Neural cell (in vitro differentiated cells): ENCODE measurements at regions not wholly inside any gene's neighbourhood (a gene's known extent, or its start where the extent isn't known, plus 50 kb on each side); places are given as distances from the start of the nearest gene placed in this dataset.

ENCODE experiments used
- H2AFZ ChIP-seq: fragments of 200-600, 300-800 bp; sonication (generic), shearing (Covaris generic); 2 replicates; pipeline ENCODE4 v1.6.0; 2014; ENCODE audit warnings: low read depth, mild to moderate bottlenecking, antibody characterized with exemption, low read length, moderate library complexity
- H3F3A ChIP-seq: fragments of 200-600 bp; shearing (Covaris generic); 2 replicates; pipeline ENCODE4 v1.6.1; 2016; ENCODE audit warnings: mild to moderate bottlenecking, moderate library complexity, mixed read lengths, antibody characterized with exemption, low read length; ENCODE audit not compliant: insufficient read depth, poor library complexity, severe bottlenecking
- H3K27ac ChIP-seq: fragments of 200-600, 300-800 bp; sonication (generic), shearing (Covaris generic); 2 replicates; pipeline ENCODE4 v1.5.1; 2014; ENCODE audit warnings: mild to moderate bottlenecking, low read length, moderate library complexity
- H3K27me3 ChIP-seq: fragments of 300-800, 200-600 bp; sonication (generic), shearing (Covaris generic); 2 replicates; pipeline ENCODE4 v1.6.0; 2014; ENCODE audit warnings: mild to moderate bottlenecking, low read depth, low read length, moderate library complexity; ENCODE audit not compliant: insufficient read depth
- H3K36me3 ChIP-seq: fragments of 300-800, 200-600 bp; sonication (generic), shearing (Covaris generic); 2 replicates; pipeline ENCODE4 v1.5.1; 2014; ENCODE audit warnings: mild to moderate bottlenecking, antibody characterized with exemption, low read length, moderate library complexity; ENCODE audit not compliant: insufficient read depth
- H3K4me2 ChIP-seq: fragments of 300-800, 200-600 bp; sonication (generic), shearing (Covaris generic); 2 replicates; pipeline ENCODE4 v1.6.0; 2014; ENCODE audit warnings: mild to moderate bottlenecking, low read length
- H3K4me3 ChIP-seq: fragments of 300-800, 200-600 bp; sonication (generic), shearing (Covaris generic); 2 replicates; pipeline ENCODE4 v1.5.1; 2014; ENCODE audit warnings: mild to moderate bottlenecking, low read length, moderate library complexity
- H3K79me2 ChIP-seq: fragments of 200-600 bp; shearing (Covaris generic); replicated peaks from 2 replicates; pipeline ENCODE4 v1.6.0; 2014; ENCODE audit warnings: mild to moderate bottlenecking, low read length, moderate library complexity; ENCODE audit not compliant: insufficient read depth
- H3K9ac ChIP-seq: fragments of 300-800, 200-600 bp; sonication (generic), shearing (Covaris generic); 2 replicates; pipeline ENCODE4 v1.6.1; 2016; ENCODE audit warnings: mild to moderate bottlenecking, low read length, mixed read lengths
- H3K9me2 ChIP-seq: fragments of 200-600 bp; shearing (Covaris generic); 2 replicates; pipeline ENCODE4 v1.6.1; 2016; ENCODE audit warnings: mild to moderate bottlenecking, low read length, mixed read lengths; ENCODE audit not compliant: insufficient read depth
- H3K9me3 ChIP-seq: fragments of 200-600, 300-800 bp; sonication (generic), shearing (Covaris generic); 2 replicates; pipeline ENCODE4 v1.6.1; 2016; ENCODE audit warnings: mild to moderate bottlenecking, mixed run types, low read length, moderate library complexity, mixed read lengths
- H4K20me1 ChIP-seq: fragments of 200-600 bp; shearing (Covaris generic); 2 replicates; pipeline ENCODE4 v1.6.1; 2016; ENCODE audit warnings: mild to moderate bottlenecking, mixed run types; ENCODE audit not compliant: insufficient read depth
- CTCF ChIP-seq: fragments of 450-650 bp; IDR thresholded peaks from 2 replicates; pipeline ENCODE4 v1.5.1; 2014; ENCODE audit warnings: antibody characterized with exemption, mild to moderate bottlenecking, moderate library complexity; ENCODE audit not compliant: poor library complexity, severe bottlenecking
- EP300 ChIP-seq: fragments of 450-650 bp; conservative IDR thresholded peaks from 2 replicates; pipeline ENCODE4 v1.6.1; 2014; ENCODE audit warnings: antibody characterized with exemption, mild to moderate bottlenecking, moderate library complexity; ENCODE audit not compliant: poor library complexity, severe bottlenecking
- EZH2 ChIP-seq: fragments of 200-600, 300-800 bp; shearing (Covaris generic), sonication (generic); IDR thresholded peaks from 2 replicates; pipeline ENCODE4 v1.6.1; 2014; ENCODE audit warnings: antibody characterized with exemption, low read length, borderline replicate concordance, mild to moderate bottlenecking; ENCODE audit not compliant: insufficient read depth, poor library complexity, severe bottlenecking
- MXI1 ChIP-seq: fragments of 450-650 bp; conservative IDR thresholded peaks from 2 replicates; pipeline ENCODE4 v1.6.1; 2014; ENCODE audit warnings: antibody characterized with exemption, mild to moderate bottlenecking; ENCODE audit not compliant: poor library complexity, severe bottlenecking
- POLR2AphosphoS5 ChIP-seq: IDR thresholded peaks from 2 replicates; pipeline ENCODE4 v1.6.1; 2012
- RAD21 ChIP-seq: fragments of 450-650 bp; conservative IDR thresholded peaks from 2 replicates; pipeline ENCODE4 v1.6.1; 2014; ENCODE audit warnings: antibody characterized with exemption, mild to moderate bottlenecking, moderate library complexity
- SMC3 ChIP-seq: fragments of 450-650 bp; conservative IDR thresholded peaks from 2 replicates; pipeline ENCODE4 v1.6.1; 2014; ENCODE audit warnings: antibody characterized with exemption, mild to moderate bottlenecking, moderate library complexity; ENCODE audit not compliant: poor library complexity
- TAF1 ChIP-seq: IDR thresholded peaks from 2 replicates; pipeline ENCODE4 v1.6.1; 2012; ENCODE audit warnings: low read depth
- TF ChIP-seq, protein P1 (sequence below): IDR thresholded peaks from 2 replicates; pipeline ENCODE4 v1.6.1; 2012; ENCODE audit warnings: borderline replicate concordance

DNA sequence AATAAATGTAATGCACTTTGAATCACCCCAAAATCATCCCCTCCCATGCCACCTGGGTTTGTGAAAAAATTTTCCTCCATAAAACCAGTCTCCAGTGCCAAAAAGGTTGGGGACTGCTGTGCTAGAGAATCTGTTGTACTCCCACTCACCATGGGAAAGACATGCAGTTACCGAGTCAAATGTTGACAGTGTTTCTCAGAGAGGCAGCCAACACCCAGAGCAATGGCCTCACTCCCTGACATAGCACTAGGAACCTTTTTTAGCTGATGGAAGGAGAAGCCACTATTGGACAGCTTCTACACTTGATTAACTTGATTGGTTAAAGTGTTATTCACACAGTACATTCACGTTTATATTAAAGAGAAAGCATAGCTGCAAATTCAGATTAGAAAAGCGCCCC lies 59.8 kb upstream of the MANEA start:
- no peak overlapping the region for H3K4me3 ChIP-seq
- no peaks in the 10 kb centered on the region for H4K20me1 ChIP-seq
- no peak overlapping the region for H3K27ac ChIP-seq
- H3K79me2 ChIP-seq = no peaks in the 10 kb centered on the region
- no peak overlapping the region for H3K9ac ChIP-seq
- TF ChIP-seq CTCF = no peak
- TF ChIP-seq EZH2 = no peak
- TF ChIP-seq, protein P1, sequence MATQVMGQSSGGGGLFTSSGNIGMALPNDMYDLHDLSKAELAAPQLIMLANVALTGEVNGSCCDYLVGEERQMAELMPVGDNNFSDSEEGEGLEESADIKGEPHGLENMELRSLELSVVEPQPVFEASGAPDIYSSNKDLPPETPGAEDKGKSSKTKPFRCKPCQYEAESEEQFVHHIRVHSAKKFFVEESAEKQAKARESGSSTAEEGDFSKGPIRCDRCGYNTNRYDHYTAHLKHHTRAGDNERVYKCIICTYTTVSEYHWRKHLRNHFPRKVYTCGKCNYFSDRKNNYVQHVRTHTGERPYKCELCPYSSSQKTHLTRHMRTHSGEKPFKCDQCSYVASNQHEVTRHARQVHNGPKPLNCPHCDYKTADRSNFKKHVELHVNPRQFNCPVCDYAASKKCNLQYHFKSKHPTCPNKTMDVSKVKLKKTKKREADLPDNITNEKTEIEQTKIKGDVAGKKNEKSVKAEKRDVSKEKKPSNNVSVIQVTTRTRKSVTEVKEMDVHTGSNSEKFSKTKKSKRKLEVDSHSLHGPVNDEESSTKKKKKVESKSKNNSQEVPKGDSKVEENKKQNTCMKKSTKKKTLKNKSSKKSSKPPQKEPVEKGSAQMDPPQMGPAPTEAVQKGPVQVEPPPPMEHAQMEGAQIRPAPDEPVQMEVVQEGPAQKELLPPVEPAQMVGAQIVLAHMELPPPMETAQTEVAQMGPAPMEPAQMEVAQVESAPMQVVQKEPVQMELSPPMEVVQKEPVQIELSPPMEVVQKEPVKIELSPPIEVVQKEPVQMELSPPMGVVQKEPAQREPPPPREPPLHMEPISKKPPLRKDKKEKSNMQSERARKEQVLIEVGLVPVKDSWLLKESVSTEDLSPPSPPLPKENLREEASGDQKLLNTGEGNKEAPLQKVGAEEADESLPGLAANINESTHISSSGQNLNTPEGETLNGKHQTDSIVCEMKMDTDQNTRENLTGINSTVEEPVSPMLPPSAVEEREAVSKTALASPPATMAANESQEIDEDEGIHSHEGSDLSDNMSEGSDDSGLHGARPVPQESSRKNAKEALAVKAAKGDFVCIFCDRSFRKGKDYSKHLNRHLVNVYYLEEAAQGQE = no peak
- TF ChIP-seq TAF1 = no peak
- TF ChIP-seq RAD21 = no peak
- TF ChIP-seq MXI1 = no peak
- no peak for TF ChIP-seq EP300
- no peak for TF ChIP-seq SMC3
- no peak for TF ChIP-seq POLR2AphosphoS5
- H3K36me3 ChIP-seq = no peaks in the 10 kb centered on the region
- H3K4me2 ChIP-seq = no peak overlapping the region
- H3K27me3 ChIP-seq = no peaks in the 10 kb centered on the region
- no peaks in the 10 kb centered on the region for H3K9me3 ChIP-seq
- H3F3A ChIP-seq = no peaks in the 10 kb centered on the region
- no peaks in the 10 kb centered on the region for H3K9me2 ChIP-seq
- H2AFZ ChIP-seq = no peak overlapping the region

DNA sequence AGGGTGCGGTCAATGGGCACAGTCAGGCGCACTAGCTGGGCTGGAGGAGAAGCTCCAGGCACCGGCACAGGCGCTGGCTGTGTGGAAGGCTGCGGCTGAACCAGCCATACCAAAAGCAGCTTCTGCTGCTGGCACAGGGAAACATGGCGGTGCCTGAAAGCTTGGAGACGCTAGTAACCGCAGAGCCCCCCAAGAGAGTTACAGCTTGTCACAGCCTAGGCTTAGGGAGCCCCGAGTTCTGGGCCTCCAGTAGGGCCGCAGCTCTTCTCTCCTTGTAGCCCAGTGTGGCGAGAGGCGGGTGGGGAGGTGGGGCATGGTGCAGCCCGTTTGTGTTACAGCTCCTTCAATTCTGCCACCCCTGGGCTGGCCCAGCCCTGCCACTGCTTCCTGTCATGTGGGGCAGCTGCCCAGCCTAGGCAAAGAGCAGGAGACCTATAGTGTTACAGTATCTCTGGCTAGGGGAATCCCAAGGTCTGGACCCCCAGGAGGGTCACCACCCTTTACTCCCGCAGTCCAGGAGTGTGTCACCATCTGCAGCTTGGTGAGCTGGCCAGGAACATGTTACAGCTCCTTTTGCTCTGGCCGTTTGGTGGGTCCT lies 58.6 kb upstream of the MANEA start:
- Histone ChIP-seq H3F3A (no peaks in the 10 kb centered on the region), H3K27ac (no peak overlapping the region), H3K9me2 (no peaks in the 10 kb centered on the region), H3K9ac (no peak overlapping the region), H4K20me1 (no peaks in the 10 kb centered on the region), H2AFZ (no peak overlapping the region), H3K36me3 (no peaks in the 10 kb centered on the region), H3K9me3 (no peaks in the 10 kb centered on the region), H3K4me3 (no peak overlapping the region), H3K4me2 (no peak overlapping the region), H3K79me2 (no peaks in the 10 kb centered on the region), H3K27me3 (no peaks in the 10 kb centered on the region)
- TF ChIP-seq TAF1 = no peak
- no peak for TF ChIP-seq SMC3
- TF ChIP-seq, protein P1 = no peak
